NCI-H774 (cell line): ENCODE measurements at regions not wholly inside any gene's neighbourhood (a gene's known extent, or its start where the extent isn't known, plus 50 kb on each side); places are given as distances from the start of the nearest gene placed in this dataset.
A peak's percentile ranks its signal among the peaks of the same experiment; 100 is the strongest.

Experiments used
- DNase-seq: peaks from one replicate; lab custom pipeline; 2025; lab: John Stamatoyannopoulos, UW

DNA sequence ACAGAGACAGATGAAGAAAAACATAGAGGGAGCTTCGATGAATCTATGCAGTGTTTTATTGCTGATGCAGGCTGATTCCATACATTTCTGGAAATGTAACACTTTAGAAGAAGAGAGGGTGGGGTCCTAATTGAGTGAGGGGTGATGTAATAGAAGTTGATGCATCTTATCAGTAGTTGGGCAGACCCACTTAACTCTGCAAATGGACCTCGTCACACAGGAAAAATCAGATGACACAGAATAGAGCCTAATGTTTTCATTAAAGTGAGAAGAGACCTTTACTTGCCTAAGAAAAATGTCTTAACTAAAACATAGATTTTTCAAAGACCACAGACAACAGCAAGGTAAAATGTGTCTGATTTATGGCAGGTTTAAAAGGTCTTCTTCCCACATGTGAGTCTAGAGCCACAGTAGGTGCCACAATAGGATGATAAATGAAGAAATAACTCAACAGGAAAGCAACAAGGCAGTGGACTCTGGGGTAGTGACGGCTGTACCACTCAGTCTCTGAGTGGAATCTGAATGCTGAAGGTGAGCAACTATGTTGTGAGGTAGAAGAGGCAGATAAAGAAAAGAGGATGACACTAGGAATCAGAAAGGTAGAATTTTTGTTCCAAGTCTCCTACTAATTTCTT is 414.7 kb upstream of the PIK3C3 start:
- DNase-seq: no peak

DNA sequence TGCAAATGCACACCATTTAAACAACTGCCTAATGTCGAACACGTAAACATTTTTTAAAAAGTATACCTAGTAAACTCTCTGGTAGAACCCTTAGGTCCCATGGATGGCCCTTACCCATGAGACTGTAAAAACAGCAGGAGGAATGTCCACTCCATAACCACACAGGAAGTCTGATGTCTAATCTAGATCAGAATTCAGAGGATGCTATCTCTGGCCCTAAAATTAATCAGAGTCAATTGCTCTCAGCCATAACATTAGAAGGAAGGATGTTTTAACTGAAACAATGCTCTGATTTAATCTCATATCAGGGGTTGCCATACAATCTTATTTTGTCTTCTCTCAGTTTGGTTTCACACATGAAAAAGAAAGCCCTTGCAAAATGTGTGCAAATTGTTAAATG is 416.3 kb upstream of the PIK3C3 start:
- no peak for DNase-seq

DNA sequence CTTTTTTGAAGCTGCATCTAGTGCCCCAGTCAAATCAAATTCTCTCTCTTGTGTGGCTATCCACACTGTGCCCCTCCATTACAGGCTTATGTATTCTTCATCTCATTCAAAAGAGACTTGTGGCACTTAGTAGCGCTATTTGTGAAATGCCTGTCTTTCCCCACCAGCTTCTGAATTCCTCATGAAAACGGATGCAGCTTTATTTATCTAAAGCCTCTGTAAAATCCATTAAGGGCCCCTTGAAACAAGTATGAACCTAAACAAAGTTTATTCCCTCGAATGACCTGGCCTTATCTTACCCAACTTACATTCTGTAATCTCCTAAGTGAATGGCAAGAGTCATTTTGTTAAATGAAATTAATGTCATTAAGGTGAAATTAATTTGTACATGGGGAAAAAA is 417.4 kb upstream of the PIK3C3 start:
- no peak for DNase-seq

DNA sequence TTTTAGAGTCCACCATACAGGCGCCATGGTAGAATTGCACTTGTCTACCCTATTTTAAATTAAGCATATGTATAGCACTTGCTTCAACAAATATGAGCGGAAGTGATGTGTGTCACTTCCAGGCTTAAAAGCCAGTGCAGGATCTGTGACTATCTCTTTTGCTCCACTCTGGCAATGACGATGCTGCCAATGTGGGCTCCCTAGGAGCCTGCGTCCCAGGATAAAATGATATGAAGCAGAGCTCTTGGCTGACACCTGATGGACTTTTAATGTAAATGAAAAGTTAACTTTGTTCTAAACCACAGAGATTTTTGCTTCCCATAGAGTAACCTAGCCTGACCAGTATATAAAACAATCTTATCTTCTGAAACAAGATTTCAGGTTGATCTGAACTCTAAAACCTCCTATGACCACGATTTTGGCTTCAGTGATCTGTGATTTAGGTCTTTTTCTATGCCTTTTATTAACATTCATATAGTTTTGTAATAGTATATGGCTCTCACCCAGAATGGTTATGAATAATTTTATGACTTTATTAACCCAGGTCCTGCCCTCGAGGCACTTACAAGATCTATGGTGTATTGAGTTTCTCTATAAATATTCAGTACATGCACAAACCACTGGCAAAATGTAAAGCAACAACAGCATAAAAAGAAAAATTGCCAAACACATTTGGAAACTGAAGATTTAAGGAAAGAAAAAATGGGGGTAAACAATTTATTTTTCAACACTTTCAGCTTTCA is 422.5 kb upstream of the PIK3C3 start:
- no peak for DNase-seq

DNA sequence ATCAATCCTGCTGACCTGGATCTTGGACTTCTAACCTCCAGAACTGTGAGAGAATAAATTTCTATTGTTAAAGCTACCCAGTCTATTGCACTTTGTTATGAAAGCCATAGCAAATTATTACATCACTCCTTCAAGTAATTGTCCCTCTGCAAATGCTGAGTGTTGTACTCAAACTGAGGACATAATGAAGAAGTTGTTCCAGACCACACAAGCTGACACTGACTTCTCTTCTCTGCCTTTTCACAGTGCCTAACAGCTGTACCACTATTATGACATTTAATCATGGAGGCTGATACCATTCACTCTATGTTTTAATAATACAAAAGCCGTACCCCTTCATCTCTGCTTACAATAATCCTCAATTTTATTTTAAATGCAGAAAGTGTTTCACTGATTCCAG is 424.1 kb upstream of the PIK3C3 start:
- no peak for DNase-seq

DNA sequence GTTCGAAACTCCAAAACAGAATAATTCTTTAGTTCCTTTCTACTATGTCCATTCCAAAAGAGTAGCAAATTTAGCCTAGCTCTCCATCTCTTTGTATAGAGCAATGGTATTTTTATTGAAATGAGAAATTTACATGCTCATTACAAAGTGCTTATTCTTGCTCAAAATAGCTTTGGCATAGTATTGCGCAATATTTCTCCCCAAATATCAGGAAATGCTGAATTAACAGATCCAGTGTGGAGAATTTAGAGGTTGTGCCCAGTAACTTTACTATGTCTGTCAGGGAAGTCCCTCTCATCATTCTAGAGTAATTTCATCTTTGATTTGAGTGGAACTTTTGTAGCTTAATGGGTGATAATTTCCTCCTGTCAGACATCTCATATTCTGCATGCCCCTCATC is 425.9 kb upstream of the PIK3C3 start:
- no peak for DNase-seq

DNA sequence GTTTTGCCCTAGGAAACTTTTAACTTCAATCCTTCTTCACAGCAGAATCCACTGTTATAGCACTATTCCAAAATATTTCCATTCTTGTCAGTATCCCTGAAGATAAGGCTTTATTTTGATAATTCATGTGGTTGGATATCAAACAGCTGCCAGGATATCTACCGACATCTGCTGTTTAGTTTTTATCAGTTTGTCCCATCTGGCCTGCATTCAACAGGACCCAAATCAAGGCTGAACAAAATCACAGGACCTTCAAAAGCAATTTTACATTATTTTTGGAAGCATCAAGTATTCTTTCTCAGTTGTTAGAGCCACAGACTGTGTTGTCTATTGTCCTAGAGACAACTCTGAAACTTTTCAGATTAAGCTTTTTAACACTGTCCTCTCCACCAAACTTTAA is 429.0 kb upstream of the PIK3C3 start:
- no peak for DNase-seq

DNA sequence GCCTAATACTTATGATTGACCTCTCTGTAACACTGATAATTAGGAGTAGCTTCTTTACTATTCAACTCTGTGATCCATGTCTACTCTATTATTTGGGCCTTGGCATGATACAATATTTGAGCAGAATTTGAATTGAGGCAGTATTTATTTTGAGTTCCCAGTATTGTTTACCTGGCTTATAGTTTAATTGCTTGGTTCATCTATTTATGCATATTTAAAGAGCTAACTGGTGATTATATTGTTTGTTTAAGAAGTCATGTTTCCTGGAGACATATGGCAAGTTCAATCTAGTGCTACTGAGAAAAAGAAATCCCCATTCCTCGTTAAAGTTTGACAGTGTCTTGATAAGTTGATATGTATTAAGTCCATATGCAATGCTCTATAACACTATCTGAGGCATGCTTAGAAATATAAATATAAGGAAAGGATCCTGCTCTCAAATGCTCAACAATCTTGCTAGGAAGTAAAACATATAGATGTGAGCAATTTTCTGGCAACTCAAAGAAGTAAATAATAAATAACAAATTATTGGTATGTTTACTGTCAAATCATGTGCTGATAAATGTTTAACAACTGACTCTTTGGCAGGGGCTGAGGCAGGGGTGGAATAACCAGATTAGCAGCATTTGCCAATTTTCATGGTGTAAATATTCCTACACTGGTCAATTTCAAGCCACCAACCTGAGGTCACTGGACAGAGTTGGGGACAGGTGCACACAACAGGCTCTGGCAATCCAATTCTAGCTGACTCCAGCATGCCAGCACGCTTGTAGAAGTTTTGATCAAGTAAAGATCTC is 430.2 kb upstream of the PIK3C3 start:
- DNase-seq: no peak

DNA sequence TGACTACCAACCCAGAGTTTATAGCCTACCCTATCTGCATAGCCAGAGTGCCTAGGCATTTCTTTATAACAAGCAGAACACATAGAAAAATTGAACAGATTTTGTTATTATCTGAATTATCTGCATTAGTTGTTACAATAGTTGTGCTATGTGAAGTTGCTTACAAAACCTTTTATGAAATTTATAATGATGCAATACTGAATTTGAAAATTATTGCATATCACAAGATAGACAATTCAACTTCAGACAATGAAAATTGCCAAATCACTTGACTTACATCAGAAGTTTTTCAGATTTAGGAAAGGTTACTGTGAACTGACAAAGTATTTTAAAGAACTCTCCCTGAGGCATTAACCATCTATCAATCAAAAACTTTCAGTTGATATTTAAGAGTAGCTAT is 437.9 kb upstream of the PIK3C3 start:
- DNase-seq: no peak

DNA sequence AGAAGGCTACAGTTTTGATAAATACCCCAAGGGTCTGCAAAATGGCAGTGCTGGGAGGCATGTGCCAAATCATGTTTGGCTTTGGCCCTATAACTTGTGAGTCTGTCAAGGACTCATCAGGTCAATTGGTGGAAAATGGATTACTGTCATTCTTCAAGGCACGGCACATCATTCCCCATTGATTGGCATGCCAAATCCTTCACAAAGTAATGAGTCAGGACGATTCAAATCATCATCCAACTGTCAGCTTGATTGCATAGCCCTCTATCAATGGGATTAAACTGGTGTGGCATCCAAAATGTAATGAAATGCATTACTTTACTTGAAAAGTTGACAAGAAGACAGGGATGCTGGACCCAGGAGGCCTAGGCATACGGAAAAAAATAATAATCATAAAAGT is 441.6 kb upstream of the PIK3C3 start:
- no peak for DNase-seq

DNA sequence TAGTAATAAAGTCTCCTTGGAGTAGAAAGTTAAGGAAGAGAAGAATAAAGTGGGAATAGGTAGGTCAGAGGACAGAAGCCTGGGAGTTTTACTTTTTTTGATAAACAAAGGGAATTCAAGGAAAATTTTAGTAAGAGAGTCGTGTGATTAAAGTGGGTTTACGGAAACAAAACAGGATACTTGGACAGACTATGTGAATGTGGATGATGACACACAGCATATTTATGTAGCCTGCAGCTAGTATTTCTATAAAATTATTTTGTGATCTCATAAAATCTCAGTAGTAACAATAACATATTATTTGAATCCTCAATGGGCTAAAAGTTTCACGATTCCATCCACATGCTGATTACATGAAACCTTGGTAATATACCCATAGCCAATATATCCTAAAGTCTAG is 450.7 kb upstream of the PIK3C3 start:
- DNase-seq: no peak

DNA sequence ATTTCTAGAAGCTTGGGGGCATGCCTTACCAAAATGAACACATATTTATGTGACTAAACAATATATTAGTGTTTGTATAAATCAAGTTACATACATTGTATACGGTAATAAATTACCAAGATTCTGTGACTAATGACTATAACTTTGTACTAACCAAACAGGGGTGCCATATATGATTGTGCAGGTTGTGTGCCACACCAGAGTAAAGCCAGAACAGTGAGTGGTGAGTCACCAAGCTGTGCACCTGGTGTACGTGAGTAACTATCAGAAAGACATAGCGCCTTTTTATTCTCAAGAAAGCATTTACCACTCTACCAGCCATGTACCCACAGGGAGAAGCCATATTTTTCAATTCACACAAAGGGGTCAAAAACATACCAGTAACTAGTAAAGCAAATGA is 453.2 kb upstream of the PIK3C3 start:
- no peak for DNase-seq

DNA sequence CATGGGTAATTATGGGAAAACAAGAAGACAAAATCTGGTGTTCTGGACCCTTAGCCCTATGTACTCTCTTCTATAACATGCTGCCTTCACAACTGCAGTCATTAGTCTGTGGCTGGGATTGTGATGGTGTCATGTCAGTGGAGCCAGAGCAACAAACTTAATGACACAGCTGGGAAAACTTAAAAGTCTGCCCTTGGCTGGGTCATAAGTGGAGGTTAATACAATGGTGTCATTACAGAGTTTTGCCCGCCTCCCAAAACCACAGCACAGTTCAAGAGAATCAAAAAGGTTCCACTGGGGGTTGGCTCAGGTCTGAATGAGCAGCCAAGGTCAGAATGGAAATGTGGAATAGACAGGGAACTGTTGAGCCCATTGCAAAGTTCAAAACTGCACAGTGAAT is 455.7 kb upstream of the PIK3C3 start:
- DNase-seq: no peak

DNA sequence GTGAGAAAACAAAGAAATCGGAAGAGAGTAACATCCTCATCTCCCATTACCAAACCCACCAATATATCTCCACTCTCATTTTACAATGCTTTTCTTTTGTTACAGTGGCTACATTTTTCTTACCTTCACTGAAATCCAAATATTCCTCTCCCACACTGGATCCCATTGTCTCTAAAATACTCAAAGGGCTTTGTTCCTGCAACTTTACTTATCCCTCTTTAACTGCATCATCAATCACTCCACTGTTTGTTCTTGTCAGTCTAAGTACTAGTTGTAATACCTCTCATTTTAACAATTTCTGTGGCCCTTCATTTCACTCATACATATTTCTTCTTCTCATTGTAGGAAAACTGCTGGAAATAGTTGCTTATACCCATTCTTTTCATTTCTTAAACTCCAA is 464.2 kb upstream of the PIK3C3 start:
- DNase-seq: peak; percentile 27

DNA sequence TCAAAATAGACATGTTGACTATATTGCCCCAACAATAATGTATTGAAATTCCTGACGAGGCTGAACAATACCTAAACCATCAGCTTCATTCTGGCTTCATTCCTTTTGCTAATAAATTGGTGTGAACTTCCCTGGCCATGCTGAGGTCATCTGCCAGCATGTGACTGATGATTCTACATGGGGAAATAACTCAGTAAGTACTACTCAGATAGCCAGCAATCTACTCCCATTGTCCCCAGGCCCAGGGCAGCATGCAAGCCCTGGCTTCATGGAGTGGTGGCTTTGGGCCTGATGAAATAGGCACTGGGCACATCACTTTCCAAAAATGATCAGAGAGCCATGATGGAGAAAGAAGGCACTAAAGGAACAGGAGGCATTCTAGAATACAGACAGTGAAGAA is 468.5 kb upstream of the PIK3C3 start:
- no peak for DNase-seq

DNA sequence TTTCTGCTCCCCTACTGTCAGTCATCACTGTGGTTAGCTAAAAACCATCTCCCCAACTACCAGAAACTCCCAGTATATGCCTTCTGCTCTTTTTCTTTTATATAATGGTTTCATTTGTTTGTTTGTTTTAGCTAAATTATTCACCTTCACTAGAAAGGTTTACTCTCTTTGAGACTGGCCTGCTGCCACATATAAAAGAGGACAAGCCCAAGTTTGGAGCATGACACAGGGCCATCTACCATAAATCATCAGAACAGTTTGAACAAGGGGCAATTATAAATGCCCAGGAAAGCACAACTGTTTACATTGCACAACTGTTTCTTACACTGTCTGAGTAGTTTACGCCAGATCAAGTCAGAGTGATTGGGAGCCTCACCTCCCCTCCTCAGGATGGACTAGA is 471.0 kb upstream of the PIK3C3 start:
- peak; percentile 19 for DNase-seq

DNA sequence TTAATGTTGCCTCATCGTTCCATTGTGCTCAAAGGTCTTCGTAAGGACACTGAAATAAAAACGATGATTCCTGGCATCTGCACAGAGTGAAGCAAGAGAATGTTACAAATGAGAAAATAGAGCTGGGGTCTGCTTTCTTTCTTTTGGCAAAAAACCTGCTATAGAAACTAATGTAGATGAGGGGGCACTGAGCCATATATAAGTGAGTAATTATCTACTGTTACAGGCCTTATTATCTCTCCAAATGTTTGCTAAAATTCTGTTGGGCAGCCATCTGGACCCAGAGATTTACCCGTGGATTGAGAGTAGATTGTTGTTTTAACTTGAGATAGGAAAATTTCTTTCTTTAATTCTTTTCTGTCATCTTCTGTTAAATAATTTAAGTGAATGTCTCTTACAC is 472.5 kb upstream of the PIK3C3 start:
- no peak for DNase-seq

DNA sequence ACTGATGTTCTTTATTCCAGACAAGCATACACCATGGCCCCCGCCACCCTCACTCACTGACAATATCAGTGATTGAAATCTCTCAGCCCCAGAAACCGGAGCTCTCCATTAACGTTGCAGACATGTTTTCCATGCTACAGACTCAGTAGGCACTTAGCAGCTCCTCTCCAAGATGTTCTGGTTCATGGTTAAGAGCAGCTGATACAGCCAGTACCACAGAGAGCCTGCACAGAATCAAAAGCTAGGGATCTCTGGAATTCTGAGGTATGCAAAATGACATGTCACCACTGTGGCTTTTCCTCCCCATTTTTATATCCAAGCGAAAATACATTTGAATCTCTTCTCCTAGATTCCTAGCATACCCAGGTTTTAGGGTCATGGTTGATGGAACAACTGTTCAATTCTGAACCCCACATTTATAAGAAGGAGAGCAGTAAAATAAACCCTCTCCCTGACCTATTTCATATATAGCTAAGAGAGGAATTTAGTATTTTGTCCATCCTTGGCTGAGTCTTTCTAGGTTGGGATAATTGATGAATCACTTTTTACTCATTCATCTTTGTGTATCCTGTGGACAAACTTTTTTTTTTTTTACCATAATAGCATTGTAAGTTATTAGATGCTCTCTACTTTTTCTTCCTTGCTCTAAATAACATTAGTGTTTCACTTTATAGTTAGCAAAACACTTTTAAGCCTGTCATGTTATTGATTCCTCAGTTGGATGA is 488.4 kb upstream of the PIK3C3 start:
- DNase-seq: no peak

DNA sequence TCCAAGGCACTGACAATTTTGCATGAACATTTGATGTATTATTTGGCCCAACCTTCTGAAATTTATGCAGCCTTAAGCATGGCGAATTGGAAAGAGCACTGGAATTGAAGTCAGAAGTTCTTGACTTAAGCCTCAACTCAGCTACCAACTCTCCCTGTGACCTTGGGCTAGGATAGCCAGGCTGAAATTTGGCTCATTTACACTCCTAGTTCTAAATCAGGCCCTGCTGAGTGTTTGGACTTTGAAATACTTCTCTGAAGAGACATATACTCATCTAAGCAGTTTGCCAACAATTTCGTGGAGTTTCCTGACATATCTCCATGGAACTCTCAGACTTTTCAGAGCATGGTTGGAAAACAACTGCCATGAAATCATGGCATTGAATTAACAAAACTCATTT is 489.6 kb upstream of the PIK3C3 start:
- no peak for DNase-seq

DNA sequence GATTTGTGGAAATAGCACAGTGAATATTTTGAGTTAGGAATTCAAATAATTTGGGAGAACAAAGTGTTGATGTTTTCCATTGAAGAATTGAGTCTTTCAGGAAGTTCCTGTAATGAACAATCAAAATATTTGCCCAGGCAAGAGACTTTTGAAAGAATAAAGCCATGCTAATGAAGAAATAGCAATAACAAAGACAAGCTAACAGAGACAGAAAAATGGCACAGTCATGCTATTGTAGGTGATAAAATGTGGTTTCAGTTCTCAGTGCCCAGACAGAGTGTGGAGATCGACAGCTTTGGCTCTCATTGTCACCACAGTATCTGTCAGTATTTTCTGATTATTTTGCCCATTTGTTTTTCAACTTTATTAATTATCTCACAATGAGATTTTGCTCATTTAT is 490.8 kb upstream of the PIK3C3 start:
- DNase-seq: no peak

DNA sequence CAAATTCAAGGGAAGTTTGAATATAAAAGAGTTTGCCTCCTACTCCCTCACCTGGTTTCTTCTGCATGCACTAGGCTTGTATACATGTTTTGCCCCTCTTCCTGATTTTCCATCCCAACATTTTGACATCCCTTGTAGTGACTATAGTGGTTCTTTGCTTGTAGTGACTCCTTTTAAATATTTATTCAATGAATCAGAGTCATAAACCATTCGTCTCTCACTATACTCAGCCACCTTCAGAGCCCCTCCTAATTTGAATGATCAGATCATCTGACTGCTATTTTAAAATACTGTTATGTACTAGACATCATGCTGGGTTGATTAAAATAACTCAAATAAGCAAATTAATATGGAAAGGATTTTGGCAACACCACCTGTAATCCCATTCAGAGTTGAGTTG is 492.1 kb upstream of the PIK3C3 start:
- DNase-seq: no peak

DNA sequence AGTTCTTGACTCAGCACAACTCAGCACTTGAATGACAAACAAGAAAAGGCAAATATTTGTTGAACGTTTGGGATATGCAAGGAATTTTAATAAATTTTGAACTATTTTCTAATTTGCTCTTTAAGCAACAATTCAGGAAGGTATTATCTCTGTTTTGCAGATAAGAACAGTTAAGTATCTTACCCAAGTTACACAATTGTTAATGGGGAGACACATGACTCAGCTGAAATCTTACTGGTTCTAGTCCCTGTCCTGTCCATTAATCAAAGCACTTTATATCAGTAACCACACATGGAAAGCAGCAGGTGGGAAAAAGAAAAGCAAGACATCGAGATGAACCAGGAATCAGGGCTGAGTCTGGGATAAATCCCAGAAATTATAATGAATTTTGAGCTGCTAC is 493.9 kb upstream of the PIK3C3 start:
- no peak for DNase-seq

DNA sequence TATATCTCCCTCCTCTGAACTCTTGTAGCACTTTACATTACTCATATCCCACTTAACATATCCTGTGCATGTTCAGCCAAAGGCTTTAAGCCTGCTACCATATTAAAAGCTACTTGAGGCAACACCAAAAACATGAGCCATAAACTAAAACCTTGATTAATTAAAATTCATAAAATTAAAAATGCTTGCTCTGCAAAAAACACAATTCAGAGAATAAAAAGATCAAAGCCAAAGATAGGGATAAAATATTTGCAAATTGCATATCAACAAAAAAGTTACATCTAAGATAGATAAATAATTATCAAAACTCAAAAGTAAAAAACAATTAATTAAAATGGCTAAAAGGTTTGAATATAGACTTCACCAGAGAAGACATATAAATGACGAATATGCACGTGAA is 495.4 kb upstream of the PIK3C3 start:
- no peak for DNase-seq
